GM18517 (cell line): ENCODE measurements at regions not wholly inside any gene's neighbourhood (a gene's known extent, or its start where the extent isn't known, plus 50 kb on each side); places are given as distances from the start of the nearest gene placed in this dataset.
"Not testable (repeated sequence)": the region's sequence is repeated elsewhere in the genome, so short reads cannot be mapped to it uniquely, and the experiment has no call there.

Source experiments
- ATAC-seq: cut with Tn5 transposase; IDR thresholded peaks from one replicate; pipeline ENCODE4 v1.9.1; 2021; ENCODE audit warnings: mild to moderate bottlenecking, moderate library complexity; ENCODE audit not compliant: unreplicated experiment

DNA sequence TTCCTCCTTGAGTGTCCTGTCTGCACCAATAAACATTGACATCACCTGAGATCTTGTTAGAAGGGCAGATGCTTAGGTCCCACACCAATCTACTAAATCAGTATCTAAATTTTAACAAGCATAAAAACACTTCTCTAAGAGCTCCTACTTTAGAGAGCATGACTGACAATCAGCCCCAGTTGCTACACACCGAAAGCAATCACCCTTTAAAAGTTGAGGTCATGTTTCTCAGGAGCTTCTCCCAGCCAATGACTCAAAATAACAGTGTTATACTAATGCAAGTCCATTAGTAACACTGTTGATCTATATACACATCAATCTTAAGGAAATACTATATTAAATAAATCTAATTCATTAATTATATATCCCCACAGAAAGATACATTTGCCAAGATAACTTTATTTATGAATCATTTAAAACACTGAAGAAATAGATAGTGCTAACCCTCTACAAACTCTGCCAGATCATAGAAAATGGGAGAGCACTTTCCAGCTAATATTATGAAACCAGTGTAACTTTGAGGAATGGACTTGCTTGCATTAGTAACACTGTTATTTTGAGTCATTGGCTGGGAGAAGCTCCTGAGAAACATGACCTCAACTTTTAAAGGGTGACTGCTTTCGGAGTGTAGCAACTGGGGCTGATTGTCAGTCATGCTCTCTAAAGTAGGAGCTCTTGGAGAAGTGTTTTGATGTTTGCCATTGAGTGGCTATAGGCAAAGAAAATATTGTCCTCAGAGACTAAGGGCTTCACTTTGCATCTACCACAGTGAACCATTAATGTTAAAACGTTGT, 109.8 kb upstream of the HDX start:
- no peak for ATAC-seq

DNA sequence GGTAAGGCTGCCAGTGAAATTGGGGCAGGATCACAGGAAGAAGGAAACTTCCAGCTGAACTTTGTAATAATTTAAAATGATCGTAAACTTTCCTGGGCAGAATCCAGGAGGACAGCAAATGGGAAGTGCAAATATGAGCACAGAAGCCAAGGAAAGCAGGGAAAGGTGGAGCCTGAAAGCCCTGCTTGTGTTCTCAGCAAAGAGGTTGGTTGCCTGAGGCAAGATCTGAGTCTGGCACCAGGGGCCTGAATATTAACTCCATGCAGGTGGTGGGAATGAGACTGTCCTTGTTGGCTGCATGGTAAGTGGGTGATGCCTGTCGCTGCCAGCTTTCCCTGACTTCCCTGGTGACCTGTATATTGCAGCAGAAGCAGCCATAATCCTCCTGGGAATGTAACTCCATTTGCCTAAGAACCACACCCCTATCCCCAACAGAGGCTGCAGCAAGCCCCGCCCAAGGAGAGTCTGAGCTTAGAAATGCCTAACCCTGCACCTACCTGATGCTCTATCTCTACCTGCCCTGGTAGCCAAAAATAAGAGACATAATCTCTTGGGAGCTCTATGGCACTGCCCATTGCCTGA, 132.0 kb upstream of the HDX start:
- no peak for ATAC-seq

- ATAC-seq, result no peak
These were observed 163.8 kb upstream of the HDX start for GRCh38 chrX:84666086-84666485.

DNA sequence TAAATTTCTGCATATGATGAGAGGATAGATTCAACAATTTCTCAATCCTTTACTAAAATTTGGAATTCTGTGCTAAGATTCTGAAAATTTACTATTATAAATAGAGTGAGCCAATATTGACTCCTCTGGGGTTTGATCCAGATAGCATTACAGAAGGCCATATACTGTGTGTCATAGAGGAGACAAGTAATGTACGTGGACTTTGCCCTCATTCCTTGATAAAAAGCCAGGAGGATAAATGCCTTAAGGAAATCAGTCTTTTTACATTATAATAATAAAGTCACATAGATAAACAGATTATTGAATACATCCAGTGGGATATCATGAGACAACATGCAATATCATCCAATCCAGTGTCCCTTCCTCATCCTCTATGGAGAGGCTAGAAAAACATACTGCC, 188.0 kb upstream of the HDX start:
- no peak for ATAC-seq

- no peak for ATAC-seq
These were observed 207.7 kb upstream of the HDX start for GRCh38 chrX:84709987-84710386.

DNA sequence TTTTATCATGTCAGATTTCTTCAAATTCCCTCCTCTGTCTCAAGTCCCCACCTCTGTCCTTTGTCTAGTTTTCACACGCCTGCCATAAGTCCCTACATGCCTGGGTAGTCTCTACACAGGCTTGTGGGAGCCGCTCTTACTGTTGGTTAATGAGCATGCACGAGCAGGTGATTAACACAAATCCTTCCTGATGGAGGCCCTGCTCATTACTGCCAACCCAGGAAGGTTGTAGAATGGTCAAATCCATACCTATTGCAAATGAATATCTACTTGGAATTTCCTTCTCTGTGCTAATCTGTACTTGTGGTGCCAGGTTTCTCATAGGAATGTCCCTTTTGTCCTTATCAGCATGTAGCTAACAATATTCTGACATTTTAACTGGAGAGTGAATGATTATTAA, 208.4 kb upstream of the HDX start:
- no peak for ATAC-seq

GRCh38 chrX:84712621-84713020, 210.4 kb upstream of the HDX start:
- no peak for ATAC-seq

DNA sequence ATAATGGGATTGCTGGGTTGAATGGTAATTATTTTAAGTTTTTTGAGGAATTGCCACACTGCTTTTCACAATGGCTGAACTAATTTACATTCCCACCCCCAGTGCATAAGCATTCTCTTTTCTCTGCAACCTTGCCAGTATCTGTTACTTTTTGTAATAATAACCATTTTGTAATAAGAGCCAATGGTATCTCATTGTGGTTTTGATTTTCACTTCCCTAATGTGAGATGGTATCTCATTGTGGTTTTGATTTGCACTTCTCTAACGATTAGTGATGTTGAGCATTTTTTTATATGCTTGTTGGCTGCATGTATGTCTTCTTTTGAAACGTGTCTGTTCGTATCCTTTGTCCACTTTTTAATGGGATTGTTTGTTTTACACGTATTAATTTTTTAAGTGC, 213.1 kb upstream of the HDX start:
- no peak for ATAC-seq

DNA sequence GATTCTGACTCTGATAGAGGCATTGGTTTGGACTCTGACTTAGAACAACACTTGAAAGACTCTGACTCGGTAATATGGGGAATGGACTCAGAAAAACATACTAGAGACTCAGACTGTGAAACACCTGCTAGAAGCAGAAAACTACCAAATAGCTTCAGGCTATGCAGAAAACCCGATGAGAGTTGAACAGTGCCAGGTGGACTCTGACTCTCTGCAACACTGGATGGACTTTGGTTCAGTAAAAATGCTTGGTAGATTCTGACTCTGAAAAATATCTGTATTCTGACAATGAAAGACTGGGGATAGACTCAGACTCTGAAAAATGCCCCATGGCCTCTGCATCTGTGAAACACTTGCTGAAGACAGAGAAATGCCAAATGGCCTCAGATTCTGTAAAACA, 215.1 kb upstream of the HDX start:
- ATAC-seq, result no peak

DNA sequence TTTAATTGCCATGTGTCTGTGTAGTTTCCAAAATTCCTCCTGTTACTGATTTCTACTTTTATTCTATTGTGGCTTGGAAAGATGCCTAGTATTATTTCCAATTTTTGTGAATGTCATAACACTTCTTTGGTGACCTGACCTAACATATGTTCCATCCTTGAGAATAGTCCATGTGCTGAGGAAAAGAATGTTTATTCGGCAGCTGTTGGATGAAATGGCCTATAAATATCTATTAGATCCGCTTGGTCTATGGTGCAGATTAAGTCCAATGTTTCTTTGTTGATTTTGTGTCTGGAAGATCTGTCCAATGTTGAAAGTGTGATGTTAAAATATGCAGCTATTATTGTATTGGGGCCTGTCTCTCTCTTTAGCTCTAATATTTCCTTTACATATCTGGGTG, 219.2 kb upstream of the HDX start:
- ATAC-seq, result no peak

DNA sequence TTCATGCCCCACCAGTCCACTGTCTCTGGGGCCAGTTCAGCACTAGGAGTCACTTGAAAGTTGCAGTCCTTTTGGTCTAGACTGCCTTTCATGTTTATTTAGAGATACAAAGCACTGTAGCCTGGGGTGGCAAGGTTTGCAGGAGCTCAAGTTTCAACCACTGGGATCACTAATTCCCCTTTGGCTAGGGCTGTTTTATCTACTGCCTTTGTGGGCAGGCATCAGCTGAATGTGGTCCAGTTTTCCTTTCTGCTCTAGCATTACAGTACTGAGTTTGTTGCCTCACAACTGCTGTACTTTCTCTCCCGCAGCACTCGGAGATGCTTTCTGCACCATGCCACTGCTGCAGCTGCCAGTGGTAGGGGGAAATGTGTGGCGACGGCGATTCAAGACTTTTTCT, 222.3 kb upstream of the HDX start:
- no peak for ATAC-seq

DNA sequence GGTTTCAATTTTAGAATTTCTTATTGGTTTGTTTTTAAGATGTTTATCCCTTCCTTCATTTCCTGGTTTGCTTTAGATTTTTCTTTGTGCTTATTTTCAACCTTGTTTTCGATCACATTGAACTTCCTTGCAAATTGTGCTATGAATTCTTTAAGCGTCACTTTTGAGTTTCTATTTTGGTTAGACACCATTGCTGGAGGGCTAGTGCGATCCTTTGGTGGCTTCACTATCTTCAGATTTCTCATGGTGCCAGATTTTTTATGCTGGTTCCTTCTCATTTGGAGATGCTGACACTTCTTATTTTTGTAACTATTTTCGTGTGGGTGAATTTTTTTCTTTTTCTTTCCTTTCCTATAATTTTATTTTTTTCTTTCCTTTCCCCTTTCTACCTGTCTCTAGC, 227.2 kb upstream of the HDX start:
- peak; percentile 10 for ATAC-seq

DNA sequence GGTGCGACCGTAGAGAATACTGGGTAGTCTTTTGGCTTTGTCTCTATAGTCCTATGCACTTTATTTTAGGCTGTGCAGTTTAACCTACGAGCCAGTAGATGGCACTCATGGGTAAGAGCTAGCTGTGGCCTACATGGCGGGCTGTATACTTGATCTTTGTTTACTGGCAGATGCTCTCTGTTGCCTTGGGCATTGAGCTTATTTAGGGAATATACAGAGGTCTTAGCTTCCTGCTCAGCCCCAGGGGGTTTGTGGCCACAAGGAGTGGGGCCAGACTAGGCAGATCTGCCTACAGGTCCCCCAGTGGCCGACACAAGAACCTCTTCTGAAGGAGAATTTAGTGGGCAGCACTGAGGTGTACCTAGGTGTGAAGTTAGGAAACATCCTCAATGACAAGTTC, 227.6 kb upstream of the HDX start:
- peak; percentile 99 for ATAC-seq

GRCh38 chrX:84735025-84735424, 232.8 kb upstream of the HDX start:
- ATAC-seq, result no peak

- ATAC-seq, result no peak
These were observed 235.2 kb upstream of the HDX start for GRCh38 chrX:84737471-84737871.

GRCh38 chrX:84747516-84747915, 245.3 kb upstream of the HDX start:
- ATAC-seq, result no peak

DNA sequence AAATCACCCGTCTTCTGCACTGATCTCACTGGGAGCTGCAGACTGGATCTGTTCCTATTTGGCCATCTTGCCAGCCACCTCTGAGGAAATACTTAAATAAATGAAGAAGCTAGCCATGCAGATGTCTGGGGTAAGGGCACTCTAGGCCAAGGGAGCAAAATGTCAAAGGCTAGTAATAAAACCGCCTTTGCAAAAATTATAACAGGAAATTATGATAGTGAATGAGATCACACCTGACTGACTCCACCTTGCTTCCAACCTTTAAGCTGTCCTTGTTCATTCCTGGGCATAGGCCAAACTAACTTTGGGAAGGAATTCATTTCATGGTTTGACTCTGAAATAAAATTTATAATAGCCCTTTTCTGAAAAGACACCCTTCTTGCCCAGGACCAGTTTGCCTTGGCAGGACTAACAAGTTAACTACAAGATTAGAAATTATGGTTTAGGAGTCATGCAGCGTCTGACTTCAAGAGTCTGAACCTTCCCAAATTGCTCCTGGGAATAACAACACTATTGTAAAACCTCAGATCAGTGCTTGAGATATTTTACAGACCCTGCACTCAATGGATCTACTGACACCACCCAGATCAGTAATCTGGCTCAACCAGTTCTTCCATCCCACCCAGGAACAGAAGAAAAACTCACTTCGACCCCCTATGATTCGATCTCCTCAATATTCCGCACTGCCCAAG, 246.9 kb upstream of the HDX start:
- ATAC-seq, result no peak

DNA sequence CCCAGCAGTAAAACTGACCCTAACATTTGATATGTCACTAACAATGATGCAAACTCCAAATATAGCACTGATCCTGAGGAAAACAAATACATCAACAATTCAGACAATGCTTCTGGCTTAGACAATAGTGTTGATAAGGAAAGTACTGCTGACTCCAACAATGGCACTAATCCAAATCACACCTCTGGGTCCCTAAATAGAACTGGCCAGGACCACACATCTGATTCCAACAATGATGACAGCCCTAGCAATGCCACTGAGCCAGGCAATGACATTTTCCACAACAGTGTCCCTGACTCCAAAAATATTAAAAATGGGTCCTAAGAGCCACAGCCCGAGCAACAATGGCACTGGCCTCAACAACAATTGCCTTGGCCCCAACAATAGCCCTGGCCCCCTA, 243.1 kb upstream of the APOOL start:
- no peak for ATAC-seq

DNA sequence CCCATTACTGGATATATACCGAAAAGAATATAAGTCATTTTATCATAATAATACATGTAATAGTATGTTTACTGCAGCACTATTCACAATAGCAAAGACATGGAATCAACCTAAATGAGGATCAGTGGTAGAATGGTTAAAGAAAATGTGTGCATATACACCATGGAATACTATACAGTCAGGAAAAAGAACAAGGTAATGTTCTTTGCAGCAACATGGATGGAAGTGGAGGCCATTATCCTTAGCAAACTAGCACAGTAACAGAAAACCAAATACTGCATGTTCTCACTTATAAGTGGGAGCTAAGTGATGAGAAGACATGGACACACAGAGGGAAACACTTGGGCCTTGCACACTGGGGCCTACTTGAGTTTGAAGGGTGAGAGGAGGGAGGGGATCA, 207.4 kb upstream of the APOOL start:
- no peak for ATAC-seq

DNA sequence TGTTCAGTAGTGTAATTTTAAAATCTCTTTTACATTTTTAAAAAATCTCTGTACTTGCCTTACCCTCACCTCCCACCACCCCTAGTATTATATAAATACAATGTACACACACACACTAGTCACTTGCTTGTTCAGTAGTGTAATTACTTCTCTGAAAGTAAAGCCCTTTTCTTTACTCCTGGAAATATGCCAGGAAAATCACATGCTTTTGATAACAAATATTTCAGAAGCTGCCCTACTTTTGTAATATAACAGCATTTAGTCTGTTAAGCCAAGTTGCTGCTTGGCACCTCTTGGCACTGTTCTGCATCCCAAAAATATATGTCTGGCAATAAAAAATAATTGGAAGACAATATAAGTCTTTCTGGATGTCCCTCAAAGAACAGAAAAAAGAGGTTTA, 172.8 kb upstream of the APOOL start:
- no peak for ATAC-seq

DNA sequence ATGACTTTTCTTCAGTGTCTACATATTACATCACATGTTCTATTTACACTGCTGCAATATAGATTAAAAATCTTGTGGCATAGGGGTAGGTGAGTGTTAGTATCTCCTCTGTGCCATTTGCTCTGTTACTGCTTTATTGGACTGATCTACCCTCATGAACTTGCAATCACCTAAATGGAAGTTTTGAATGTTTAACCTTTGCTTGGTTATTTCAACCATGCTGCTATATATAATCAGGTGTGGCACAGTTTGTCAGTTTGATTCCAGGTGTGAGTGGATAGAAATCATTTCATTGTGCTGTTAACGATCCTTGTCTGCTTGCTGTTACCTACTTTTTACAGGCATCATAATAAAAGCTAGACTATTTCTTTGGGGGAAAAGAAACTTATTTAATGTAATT, 157.1 kb upstream of the APOOL start:
- ATAC-seq, result not testable (repeated sequence)

DNA sequence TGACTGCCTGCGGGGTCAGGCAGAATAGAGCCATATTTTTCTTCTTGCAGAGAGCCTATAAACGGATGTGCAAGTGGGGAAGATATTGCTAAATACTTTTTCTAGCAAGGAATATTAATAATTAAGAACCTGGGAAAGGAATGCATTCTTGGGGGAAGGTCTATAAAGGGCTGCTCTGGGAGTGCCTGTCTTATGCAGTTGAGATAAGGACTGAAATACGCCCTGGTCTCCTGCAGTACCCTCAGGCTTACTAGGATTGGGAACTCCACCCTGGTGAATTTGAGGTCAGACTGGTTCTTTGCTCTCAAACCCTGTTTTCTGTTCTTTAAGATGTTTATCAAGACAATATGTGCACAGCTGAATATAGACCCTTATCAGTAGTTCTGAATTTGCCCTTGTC, 152.5 kb upstream of the APOOL start:
- ATAC-seq, result not testable (repeated sequence)
